Left forelimb (tissue), 1 donor: ENCODE measurements at regions not wholly inside any gene's neighbourhood (a gene's known extent, or its start where the extent isn't known, plus 50 kb on each side); places are given as distances from the start of the nearest gene placed in this dataset.

Source experiments
- DNase-seq: peaks from one replicate; pipeline ENCODE4 v3.0.0-alpha.2; 2018; ENCODE audit warnings: low spot score

- DNase-seq: no peak
Measured at GRCh38 chr5:3654515-3654914, 58.9 kb downstream of the IRX1 start.

GRCh38 chr5:3656803-3657202, 61.2 kb downstream of the IRX1 start:
- DNase-seq: no peak

- DNase-seq: no peak
Measured at GRCh38 chr5:3657364-3658022, 61.9 kb downstream of the IRX1 start.

- DNase-seq: no peak
Measured at GRCh38 chr5:3658929-3659328, 63.3 kb downstream of the IRX1 start.

GRCh38 chr5:3659907-3660306, 64.3 kb downstream of the IRX1 start:
- DNase-seq: no peak

- no peak for DNase-seq
Measured at GRCh38 chr5:3660630-3661029, 65.0 kb downstream of the IRX1 start.

GRCh38 chr5:3661755-3662296, 66.2 kb downstream of the IRX1 start:
- DNase-seq: no peak

- no peak for DNase-seq
Measured at GRCh38 chr5:3662344-3662743, 66.7 kb downstream of the IRX1 start.

- no peak for DNase-seq
Measured at GRCh38 chr5:3671337-3671736, 75.7 kb downstream of the IRX1 start.

GRCh38 chr5:3678801-3679200, 83.2 kb downstream of the IRX1 start:
- no peak for DNase-seq

GRCh38 chr5:3680821-3681220, 85.2 kb downstream of the IRX1 start:
- DNase-seq: no peak

GRCh38 chr5:3684118-3684517, 88.5 kb downstream of the IRX1 start:
- DNase-seq: no peak

- no peak for DNase-seq
Measured at GRCh38 chr5:3684771-3685354, 89.2 kb downstream of the IRX1 start.

- no peak for DNase-seq
Measured at GRCh38 chr5:3694819-3695218, 99.2 kb downstream of the IRX1 start.

- DNase-seq: no peak
Measured at GRCh38 chr5:3695818-3696217, 100.2 kb downstream of the IRX1 start.

GRCh38 chr5:3698412-3698811, 102.8 kb downstream of the IRX1 start:
- DNase-seq: no peak

GRCh38 chr5:3701694-3702093, 106.1 kb downstream of the IRX1 start:
- DNase-seq: no peak

GRCh38 chr5:3704661-3705060, 109.0 kb downstream of the IRX1 start:
- no peak for DNase-seq

GRCh38 chr5:3709068-3709716, 113.6 kb downstream of the IRX1 start:
- no peak for DNase-seq

- DNase-seq: no peak
Measured at GRCh38 chr5:3709717-3710348, 114.2 kb downstream of the IRX1 start.

- DNase-seq: no peak
Measured at GRCh38 chr5:3715062-3715461, 119.4 kb downstream of the IRX1 start.

GRCh38 chr5:3729631-3730030, 134.0 kb downstream of the IRX1 start:
- DNase-seq: no peak

GRCh38 chr5:3734632-3735031, 139.0 kb downstream of the IRX1 start:
- DNase-seq: no peak
